ENCODE measurements at regions not wholly inside any gene's neighbourhood (a gene's known extent, or its start where the extent isn't known, plus 50 kb on each side); places are given as distances from the start of the nearest gene placed in this dataset.

- TF ChIP-seq RARB (CRISPR knock-in tag; IDR thresholded peaks at IDR 0.05) (no peak), RNF2 (IDR thresholded peaks at IDR 0.05; ENCODE audit: borderline replicate concordance, low read depth) (no peak), TP53 (CRISPR knock-in tag; IDR thresholded peaks at IDR 0.05) (no peak), KDM5A (IDR thresholded peaks at IDR 0.05) (no peak), HES2 (IDR thresholded peaks at IDR 0.05) (no peak), ZSCAN20 (CRISPR knock-in tag; IDR thresholded peaks at IDR 0.05) (no peak), GATA3 (IDR thresholded peaks at IDR 0.05; ENCODE audit: borderline replicate concordance) (peak; percentile 72; the same call in 1 of the 2 replicates), SREBF2 (IDR thresholded peaks at IDR 0.05) (no peak), HOXB13 (CRISPR knock-in tag; IDR thresholded peaks at IDR 0.05; ENCODE audit: low read depth) (no peak), TFCP2L1 (CRISPR knock-in tag; IDR thresholded peaks at IDR 0.05) (no peak), ZC3H11A (IDR thresholded peaks at IDR 0.05) (no peak), RAD21 (conservative IDR thresholded peaks at IDR 0.05 in 1 of 2, IDR thresholded peaks at IDR 0.05 in 1 of 2) (peak in 1 of 2 experiments; percentile 29; a peak in 1 of 5 replicates), FOSL2 (IDR thresholded peaks at IDR 0.05) (peak; percentile 36; the same call in 1 of the 2 replicates), FOSL2 (CRISPR knock-in tag; IDR thresholded peaks at IDR 0.05) (peak; percentile 82), ESRRA (IDR thresholded peaks at IDR 0.05; ENCODE audit: borderline replicate concordance, low read length) (no peak), ZFP36 (IDR thresholded peaks at IDR 0.05; ENCODE audit: borderline replicate concordance, partially characterized antibody) (no peak), CBX2 (IDR thresholded peaks at IDR 0.05; ENCODE audit: borderline replicate concordance, low read depth) (no peak), SMC3 (IDR thresholded peaks at IDR 0.05) (no peak; the same call in 2 of the 3 replicates), CHD4 (IDR thresholded peaks at IDR 0.05; ENCODE audit: borderline replicate concordance) (no peak), CEBPB (IDR thresholded peaks at IDR 0.05) (peak; percentile 5 to 51; a peak in 1 of 4 replicates), CBX8 (IDR thresholded peaks at IDR 0.05) (no peak), EHMT2 (IDR thresholded peaks at IDR 0.05; ENCODE audit: low read depth) (no peak), EHF (CRISPR knock-in tag; IDR thresholded peaks at IDR 0.05) (no peak), HDAC2 (IDR thresholded peaks at IDR 0.05) (no peak), E2F6 (IDR thresholded peaks at IDR 0.05; ENCODE audit: borderline replicate concordance, low read depth) (no peak), MAZ (IDR thresholded peaks at IDR 0.05; ENCODE audit: borderline replicate concordance, low read depth, low read length) (no peak), JUNB (IDR thresholded peaks at IDR 0.05) (peak; percentile 66), KDM1A (IDR thresholded peaks at IDR 0.05; ENCODE audit: low read depth) (no peak), ZNF302 (CRISPR knock-in tag; IDR thresholded peaks at IDR 0.05) (no peak), RCOR1 (IDR thresholded peaks at IDR 0.05; ENCODE audit: low read depth, low read length) (no peak), BHLHE40 (IDR thresholded peaks at IDR 0.05; ENCODE audit: low read depth, low read length) (no peak)
- TF ChIP-seq, protein P1, sequence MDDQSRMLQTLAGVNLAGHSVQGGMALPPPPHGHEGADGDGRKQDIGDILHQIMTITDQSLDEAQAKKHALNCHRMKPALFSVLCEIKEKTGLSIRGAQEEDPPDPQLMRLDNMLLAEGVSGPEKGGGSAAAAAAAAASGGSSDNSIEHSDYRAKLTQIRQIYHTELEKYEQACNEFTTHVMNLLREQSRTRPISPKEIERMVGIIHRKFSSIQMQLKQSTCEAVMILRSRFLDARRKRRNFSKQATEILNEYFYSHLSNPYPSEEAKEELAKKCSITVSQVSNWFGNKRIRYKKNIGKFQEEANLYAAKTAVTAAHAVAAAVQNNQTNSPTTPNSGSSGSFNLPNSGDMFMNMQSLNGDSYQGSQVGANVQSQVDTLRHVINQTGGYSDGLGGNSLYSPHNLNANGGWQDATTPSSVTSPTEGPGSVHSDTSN (IDR thresholded peaks at IDR 0.05) = no peak
- TF ChIP-seq, protein P2, sequence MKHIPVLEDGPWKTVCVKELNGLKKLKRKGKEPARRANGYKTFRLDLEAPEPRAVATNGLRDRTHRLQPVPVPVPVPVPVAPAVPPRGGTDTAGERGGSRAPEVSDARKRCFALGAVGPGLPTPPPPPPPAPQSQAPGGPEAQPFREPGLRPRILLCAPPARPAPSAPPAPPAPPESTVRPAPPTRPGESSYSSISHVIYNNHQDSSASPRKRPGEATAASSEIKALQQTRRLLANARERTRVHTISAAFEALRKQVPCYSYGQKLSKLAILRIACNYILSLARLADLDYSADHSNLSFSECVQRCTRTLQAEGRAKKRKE (CRISPR knock-in tag; IDR thresholded peaks at IDR 0.05; ENCODE audit: low read depth) = 0 out of 2 replicates have a peak, but pooled peaks have one; percentile 15
- TF ChIP-seq, protein P3, sequence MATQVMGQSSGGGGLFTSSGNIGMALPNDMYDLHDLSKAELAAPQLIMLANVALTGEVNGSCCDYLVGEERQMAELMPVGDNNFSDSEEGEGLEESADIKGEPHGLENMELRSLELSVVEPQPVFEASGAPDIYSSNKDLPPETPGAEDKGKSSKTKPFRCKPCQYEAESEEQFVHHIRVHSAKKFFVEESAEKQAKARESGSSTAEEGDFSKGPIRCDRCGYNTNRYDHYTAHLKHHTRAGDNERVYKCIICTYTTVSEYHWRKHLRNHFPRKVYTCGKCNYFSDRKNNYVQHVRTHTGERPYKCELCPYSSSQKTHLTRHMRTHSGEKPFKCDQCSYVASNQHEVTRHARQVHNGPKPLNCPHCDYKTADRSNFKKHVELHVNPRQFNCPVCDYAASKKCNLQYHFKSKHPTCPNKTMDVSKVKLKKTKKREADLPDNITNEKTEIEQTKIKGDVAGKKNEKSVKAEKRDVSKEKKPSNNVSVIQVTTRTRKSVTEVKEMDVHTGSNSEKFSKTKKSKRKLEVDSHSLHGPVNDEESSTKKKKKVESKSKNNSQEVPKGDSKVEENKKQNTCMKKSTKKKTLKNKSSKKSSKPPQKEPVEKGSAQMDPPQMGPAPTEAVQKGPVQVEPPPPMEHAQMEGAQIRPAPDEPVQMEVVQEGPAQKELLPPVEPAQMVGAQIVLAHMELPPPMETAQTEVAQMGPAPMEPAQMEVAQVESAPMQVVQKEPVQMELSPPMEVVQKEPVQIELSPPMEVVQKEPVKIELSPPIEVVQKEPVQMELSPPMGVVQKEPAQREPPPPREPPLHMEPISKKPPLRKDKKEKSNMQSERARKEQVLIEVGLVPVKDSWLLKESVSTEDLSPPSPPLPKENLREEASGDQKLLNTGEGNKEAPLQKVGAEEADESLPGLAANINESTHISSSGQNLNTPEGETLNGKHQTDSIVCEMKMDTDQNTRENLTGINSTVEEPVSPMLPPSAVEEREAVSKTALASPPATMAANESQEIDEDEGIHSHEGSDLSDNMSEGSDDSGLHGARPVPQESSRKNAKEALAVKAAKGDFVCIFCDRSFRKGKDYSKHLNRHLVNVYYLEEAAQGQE (IDR thresholded peaks at IDR 0.05) = no peak
Measured at GRCh38 chr14:31930493-31931240, 146.4 kb upstream of the ARHGAP5 start (continued).
